ENCODE measurements at regions not wholly inside any gene's neighbourhood (a gene's known extent, or its start where the extent isn't known, plus 50 kb on each side); places are given as distances from the start of the nearest gene placed in this dataset.

GRCh38 chr11:11027288-11027687, 169.4 kb upstream of the ZBED5 start:
- TF ChIP-seq POU6F1 (CRISPR knock-in tag; IDR thresholded peaks at IDR 0.05; ENCODE audit: borderline replicate concordance, low read depth) (no peak), BACH2 (CRISPR knock-in tag; IDR thresholded peaks at IDR 0.05; ENCODE audit: borderline replicate concordance) (no peak), CREB5 (CRISPR knock-in tag; IDR thresholded peaks at IDR 0.05; ENCODE audit: low read depth) (no peak), PATZ1 (CRISPR knock-in tag; IDR thresholded peaks at IDR 0.05; ENCODE audit: borderline replicate concordance) (no peak), ZFP3 (CRISPR knock-in tag; IDR thresholded peaks at IDR 0.05) (no peak), ZNF565 (CRISPR knock-in tag; conservative IDR thresholded peaks at IDR 0.05; ENCODE audit: low read depth) (no peak), TOX (CRISPR knock-in tag; IDR thresholded peaks at IDR 0.05; ENCODE audit: borderline replicate concordance) (no peak), ARNTL (CRISPR knock-in tag; IDR thresholded peaks at IDR 0.05; ENCODE audit: borderline replicate concordance, low read depth) (no peak), CSRNP3 (CRISPR knock-in tag; IDR thresholded peaks at IDR 0.05) (no peak), OSR1 (CRISPR knock-in tag; IDR thresholded peaks at IDR 0.05) (no peak), GLIS3 (CRISPR knock-in tag; IDR thresholded peaks at IDR 0.05) (no peak), ZC3H10 (CRISPR knock-in tag; IDR thresholded peaks at IDR 0.05) (no peak), ESRRG (CRISPR knock-in tag; IDR thresholded peaks at IDR 0.05) (no peak), ZFP30 (CRISPR knock-in tag; IDR thresholded peaks at IDR 0.05) (no peak)

Data from SK-N-SH treated with all-trans-retinoic acid at 6 μM for 48 hours (cell line).